Activated effector memory CD4-positive, alpha-beta T cell treated with Interleukin-2 at 50 U/mL for 16 hours (primary cell): ENCODE measurements at regions not wholly inside any gene's neighbourhood (a gene's known extent, or its start where the extent isn't known, plus 50 kb on each side); places are given as distances from the start of the nearest gene placed in this dataset.
"Not testable (repeated sequence)": the region's sequence is repeated elsewhere in the genome, so short reads cannot be mapped to it uniquely, and the experiment has no call there.

Source experiments
- DNase-seq: peaks from one replicate; pipeline ENCODE4 v3.0.0-alpha.2; 2020

DNA sequence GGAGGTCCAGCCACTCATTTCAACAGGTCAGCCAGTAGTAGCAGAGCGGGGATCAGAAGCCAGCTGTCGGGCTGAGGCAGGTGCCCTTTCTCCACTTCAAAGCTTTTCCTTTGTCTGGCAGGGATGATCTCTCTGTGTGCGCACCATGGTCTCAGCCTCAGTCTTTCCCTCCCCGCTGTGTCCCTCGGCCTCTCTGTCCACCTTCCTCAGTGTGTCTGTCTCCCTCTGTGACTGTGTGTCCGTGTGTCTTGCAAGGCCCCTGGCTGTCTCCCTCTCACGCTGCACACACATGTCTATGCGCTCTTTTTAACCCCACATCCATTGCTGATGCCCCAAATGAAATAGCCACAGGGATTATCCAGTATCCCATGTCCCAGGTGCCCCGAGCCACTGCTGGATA lies 134.0 kb upstream of the ZNF469 start:
- DNase-seq, result not testable (repeated sequence)

DNA sequence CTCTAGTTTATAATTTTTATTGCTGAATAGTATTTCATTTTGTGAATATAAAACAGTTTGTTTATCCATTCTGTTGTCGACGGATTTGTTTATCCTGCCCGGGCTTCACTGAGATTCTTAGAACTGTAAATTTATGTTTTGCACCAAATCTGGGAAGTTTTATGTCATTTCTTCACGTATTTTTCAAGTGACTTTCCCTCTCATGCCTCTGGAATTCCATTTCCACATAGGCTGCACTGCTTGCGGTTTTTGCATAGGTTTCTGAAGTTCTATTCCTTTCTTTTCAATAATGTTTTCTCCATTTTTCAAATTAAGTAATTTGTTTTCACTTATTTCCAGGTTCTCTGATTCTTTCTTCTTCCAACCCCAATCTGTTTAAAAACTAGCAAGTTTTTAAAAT lies 132.4 kb upstream of the ZNF469 start:
- not testable (repeated sequence) for DNase-seq

DNA sequence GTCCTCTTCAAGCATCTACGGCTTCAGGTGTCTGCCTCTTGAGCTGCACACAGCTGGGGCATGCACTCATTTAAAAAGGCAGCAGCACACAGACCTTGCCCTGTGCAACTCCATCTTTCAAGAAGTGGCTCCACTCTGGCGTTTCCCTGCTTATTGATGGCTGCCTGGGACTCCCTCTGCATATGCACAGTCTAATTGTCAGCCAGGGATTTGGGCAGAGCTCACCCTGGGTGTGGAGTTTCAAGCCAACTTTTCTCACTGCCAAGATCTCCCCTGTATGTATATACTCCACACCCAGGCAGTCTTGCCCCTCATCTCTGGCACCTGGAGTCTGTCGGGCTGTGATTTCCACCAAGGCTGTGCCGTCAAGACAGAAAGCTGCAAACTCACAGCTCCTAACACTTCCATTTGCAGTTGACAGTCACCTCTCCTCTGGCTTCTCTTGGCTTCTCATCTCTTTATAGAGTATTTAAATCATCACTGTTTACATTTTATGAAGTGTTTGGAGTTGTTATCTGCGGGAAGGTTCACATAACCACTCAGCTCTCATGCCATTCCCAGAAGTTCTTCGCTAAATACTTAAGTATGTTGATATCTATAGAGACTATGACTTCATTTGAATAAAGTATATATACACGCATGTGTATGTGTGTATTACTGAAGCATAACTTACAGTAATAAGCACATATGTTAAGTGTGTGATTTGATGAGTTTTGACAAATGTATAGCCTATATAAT lies 130.5 kb upstream of the ZNF469 start:
- DNase-seq, result not testable (repeated sequence)

- not testable (repeated sequence) for DNase-seq
Observed at GRCh38 chr16:88258141-88258540, 124.6 kb upstream of the ZNF469 start.

DNA sequence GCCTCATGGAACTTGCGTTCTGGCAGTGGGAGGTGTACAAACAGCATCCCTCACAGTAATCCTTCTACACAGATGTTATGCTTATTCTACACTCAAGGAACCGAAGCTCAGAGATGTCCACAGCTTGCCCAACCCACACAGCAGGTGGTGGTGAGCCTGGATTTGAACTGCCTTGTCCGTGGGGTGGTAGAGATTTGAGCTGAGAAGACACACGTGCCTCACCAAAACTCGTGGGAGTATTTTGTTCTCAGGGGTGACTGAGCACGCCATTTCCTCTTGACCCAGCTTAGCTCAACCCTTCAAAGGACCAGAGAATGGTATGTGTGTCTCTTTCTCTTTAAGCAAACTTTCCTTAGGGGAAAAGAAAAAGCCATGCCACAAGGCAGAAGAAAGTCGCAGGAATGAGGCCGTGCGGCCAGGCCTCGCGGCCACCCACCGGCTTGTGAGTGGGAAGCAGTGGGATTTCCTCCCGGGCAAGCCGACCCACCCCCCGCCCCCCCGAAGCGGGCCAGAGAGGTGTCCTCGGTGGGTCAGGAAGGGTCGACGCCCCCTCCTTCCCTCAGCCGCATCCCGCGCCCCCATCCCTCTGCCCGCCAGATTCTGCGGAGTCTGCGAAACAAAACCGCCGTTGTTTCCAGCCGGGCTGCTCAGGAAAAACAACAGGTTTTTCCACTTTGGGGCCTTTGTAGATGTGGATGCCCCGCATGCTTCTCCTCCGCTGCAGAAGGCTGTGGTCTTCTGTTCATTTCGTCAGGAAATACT lies 123.8 kb upstream of the ZNF469 start:
- not testable (repeated sequence) for DNase-seq

DNA sequence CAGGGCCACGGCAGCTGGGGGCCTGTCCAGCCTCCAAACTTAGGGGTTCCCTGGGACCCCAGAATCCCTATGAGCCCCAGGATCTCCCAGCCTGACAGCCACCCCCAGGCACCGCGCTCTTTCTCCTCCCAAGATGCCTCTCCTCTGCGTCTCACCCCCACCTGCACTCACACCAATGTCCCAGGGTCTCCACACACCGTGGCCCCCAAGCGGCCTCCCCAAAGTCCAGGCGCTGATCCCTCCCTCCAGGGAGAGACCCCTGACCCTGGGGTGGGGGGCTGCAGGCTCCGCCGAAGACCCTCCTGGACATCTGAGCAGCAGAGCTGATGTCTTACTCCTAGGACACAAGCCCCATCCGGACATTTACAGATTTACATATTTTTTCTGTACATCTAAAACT lies 123.2 kb upstream of the ZNF469 start:
- not testable (repeated sequence) for DNase-seq

GRCh38 chr16:88260146-88260545 lies 122.6 kb upstream of the ZNF469 start:
- DNase-seq, result not testable (repeated sequence)

GRCh38 chr16:88260881-88261665 lies 121.7 kb upstream of the ZNF469 start:
- DNase-seq, result not testable (repeated sequence)

GRCh38 chr16:88261814-88262605 lies 120.7 kb upstream of the ZNF469 start:
- not testable (repeated sequence) for DNase-seq

DNA sequence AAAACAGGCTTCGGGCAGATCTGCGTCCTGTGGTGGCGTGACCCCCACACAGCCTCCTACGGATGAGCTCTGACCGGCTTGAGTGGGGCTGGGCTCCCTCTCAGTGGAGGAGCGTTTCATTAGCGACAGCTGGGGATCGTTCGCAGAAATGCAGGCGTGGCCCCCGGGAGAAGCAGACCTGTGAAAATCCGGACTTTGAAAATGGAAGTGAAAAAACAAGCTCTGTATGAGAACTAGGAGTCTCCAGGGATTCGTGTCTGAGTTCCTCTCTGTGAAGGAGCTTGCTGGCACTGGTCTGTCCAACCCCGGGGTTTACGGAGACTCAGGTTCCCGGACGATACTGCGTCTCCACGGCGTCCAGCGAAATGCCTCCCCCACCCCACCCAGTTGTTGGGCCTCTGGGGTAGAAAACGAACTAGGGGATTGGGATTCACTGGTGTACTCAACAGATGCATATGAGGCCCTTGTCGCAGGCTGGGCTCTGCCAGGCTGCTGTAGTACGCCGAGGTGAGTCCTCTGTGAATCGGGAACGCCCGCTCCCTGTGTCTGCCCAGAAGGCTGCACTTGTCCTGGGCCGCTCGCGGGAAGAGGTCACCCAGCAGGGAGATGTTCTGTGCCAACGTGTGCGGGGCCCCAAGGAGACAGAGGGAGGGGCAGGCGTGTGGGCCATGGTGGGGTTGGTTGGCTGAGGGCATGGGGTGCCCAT lies 119.7 kb upstream of the ZNF469 start:
- DNase-seq, result not testable (repeated sequence)

GRCh38 chr16:88263681-88264287 lies 119.0 kb upstream of the ZNF469 start:
- not testable (repeated sequence) for DNase-seq

- DNase-seq, result peak; percentile 39
Observed at GRCh38 chr16:88264641-88265285, 118.0 kb upstream of the ZNF469 start.

DNA sequence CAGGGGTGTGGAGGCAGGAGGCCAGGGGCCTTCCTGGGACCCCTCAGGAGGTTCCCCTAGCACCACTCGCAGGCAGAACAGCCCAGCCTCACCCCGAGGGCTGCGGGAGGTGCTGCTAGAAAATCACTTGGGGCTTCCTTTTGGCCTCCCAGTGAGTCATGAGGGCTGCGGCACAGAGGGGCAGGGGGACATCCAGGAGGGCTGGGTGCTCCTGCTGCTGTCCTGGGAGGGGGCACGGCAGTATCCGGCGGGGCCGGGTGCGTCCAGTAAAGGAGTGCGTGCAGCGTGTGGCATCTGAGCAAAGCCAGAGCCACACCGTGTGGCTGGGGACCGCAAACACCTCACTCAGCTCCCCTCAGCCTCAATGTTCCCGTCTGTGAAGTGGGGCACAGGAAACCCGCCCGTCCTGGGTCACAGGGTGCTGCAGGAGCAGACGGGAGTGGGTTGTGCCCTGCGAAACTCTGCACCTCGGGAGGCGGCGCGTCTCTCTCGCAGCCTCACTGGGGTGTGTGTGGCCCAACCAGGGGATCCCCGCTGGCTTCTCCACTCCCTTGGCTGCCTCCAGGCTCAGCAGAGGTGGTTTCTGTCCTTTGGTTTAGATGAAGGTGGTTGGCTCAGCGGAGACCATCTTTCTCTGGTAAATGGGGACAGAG lies 117.3 kb upstream of the ZNF469 start:
- peak; percentile 25 for DNase-seq

DNA sequence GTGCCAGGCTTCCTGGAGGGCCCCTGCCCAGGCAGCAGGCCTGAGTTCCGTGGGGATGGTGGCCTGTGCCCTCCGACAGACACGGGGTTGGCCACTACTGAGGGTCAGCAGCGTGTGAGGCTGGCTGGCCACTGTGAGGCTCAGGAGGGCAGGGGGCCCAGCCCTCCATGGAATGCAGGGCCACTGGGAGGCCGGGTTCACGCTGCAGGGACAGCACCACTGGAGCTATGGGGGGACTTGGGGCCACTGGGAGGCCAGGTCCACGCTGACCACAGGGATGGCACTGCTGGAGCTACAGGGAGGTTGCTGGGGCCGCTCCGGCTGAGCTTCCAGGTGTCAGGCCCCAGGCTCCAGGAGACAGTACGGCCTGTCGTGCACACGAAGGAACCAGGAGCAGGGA lies 116.7 kb upstream of the ZNF469 start:
- not testable (repeated sequence) for DNase-seq

DNA sequence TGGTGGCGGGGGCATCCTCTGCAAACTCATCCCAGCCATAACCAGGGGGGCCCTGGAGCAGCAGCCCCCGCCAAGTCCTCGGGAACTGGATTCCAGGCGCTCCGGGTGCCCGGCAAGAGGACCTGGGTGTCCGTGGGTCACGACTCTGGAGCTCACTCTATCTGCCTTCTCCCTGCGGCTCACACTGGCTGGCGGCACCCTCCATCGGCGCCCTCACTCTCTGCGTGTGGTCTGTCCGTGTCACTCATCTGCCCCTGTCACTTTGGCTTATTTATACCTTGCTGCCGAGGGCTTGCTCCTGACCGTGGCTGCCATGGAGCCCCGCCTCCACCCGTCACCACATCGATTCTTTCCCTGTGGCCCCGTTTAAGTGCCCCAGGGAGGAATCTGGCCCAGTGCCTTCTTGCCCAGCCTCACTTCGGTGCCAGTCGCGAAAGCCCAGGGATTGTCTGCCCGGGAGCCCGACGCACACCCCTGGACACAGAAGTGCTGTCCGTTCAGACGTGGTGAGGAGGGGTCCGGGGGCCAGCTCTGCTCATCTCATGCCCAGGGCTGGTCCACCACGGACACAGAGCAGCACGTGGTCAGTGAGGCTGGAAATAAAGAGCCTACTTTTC lies 115.7 kb upstream of the ZNF469 start:
- DNase-seq, result not testable (repeated sequence)

DNA sequence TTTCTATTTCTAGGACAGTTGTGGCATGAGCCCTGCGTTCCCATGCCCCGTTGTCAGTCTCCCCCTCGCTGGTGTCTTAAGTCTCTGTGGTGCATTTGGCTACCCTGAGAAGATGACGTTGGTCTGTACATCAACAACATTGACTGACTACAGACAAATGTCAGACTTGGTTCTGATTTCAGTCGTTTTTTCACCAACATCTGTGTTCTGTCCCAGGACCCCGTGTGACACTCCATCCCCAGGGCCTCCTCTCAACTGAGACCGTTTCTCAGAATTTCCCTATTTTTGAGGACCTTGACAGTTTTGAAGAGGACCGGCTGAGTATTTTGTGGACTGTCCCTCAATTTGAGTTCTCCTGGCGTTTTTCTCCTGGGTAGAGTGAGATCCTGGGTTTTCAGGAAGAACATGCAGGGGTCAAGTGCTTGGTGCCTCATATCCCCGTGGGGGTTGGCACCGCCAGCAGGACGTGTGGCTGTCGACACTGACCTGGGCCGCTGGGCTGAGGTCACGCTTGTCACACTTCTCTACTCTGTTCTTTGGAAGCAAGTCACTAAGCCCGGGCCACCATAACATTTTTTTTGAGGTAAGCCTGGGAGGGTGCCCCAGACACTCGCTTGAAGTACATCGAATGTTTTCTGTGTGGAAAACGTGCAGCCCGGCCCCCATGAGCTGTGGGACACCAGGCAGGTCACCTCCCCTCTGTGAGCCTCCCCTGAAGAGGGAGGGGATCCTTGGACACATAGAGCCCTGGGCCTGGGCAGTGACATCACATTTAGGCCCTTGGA lies 114.4 kb upstream of the ZNF469 start:
- not testable (repeated sequence) for DNase-seq

GRCh38 chr16:88270171-88270790 lies 112.5 kb upstream of the ZNF469 start:
- not testable (repeated sequence) for DNase-seq

GRCh38 chr16:88271296-88271695 lies 111.5 kb upstream of the ZNF469 start:
- not testable (repeated sequence) for DNase-seq
